GM12874 (cell line): ENCODE measurements at regions not wholly inside any gene's neighbourhood (a gene's known extent, or its start where the extent isn't known, plus 50 kb on each side); places are given as distances from the start of the nearest gene placed in this dataset.

Experiments used
- CTCF ChIP-seq: IDR thresholded peaks from 2 replicates; pipeline ENCODE4 v1.5.1; 2011; ENCODE audit warnings: low read depth, mild to moderate bottlenecking, control low read depth, low read length, moderate library complexity; ENCODE audit not compliant: insufficient read depth

GRCh38 chr11:38968951-38969350 is 2370.9 kb upstream of the RAG2 start:
- no peak for TF ChIP-seq CTCF

- TF ChIP-seq CTCF = no peak
Observed at GRCh38 chr11:38952698-38953097, 2354.7 kb upstream of the RAG2 start.

GRCh38 chr11:38950867-38951266 is 2352.8 kb upstream of the RAG2 start:
- no peak for TF ChIP-seq CTCF

GRCh38 chr11:38948392-38948791 is 2350.4 kb upstream of the RAG2 start:
- no peak for TF ChIP-seq CTCF

GRCh38 chr11:38937709-38938108 is 2339.7 kb upstream of the RAG2 start:
- TF ChIP-seq CTCF = no peak

- no peak for TF ChIP-seq CTCF
Observed at GRCh38 chr11:38935941-38936340, 2337.9 kb upstream of the RAG2 start.

GRCh38 chr11:38927993-38928392 is 2330.0 kb upstream of the RAG2 start:
- no peak for TF ChIP-seq CTCF

GRCh38 chr11:38924644-38925043 is 2326.6 kb upstream of the RAG2 start:
- no peak for TF ChIP-seq CTCF
